ENCODE measurements at regions not wholly inside any gene's neighbourhood (a gene's known extent, or its start where the extent isn't known, plus 50 kb on each side); places are given as distances from the start of the nearest gene placed in this dataset.

DNA sequence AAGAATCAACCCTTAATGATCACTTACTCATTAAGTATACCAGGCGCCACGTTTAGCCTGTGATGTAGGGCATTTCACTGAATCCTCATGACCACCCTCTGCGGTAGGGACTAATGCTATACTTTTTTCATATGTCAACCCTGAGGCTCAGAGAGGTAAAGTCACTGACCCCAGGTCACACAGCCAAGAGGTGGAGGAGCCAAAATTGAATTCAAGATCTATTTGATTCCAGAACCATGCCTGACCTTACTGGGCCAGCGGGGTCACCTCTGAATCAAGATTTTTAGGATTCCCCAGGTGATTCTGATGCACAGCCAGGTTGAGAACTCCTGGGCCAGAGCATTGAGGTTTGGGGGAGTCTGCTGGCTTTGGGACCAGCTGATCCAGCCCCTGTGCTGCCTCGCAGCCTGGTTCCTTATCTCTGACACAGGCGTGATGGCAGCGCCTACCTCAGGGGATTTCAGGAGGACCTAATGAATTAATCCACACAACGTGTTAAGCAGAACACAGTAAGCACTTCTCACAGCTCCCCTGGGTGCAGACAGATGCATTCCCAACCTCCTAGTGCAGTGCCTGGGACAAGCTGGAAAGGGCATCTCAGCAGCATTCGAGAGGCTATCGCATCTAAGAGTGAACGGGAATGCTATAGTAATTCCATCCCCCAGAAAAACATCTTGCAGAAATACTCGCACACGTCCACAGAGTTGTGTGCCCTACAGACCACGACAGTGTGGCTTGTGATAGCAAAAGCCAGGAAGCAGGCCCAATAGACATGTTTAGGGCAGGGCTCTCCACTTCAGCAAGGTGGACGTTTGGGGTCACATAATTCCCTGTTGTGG, 101.4 kb upstream of the PTPN1 start:
- TF ChIP-seq, protein P1, sequence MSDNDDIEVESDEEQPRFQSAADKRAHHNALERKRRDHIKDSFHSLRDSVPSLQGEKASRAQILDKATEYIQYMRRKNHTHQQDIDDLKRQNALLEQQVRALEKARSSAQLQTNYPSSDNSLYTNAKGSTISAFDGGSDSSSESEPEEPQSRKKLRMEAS (CRISPR knock-in tag; IDR thresholded peaks at IDR 0.05), result no peak
- TF ChIP-seq SRF (CRISPR knock-in tag; IDR thresholded peaks at IDR 0.05), result no peak
- TF ChIP-seq, protein P2, sequence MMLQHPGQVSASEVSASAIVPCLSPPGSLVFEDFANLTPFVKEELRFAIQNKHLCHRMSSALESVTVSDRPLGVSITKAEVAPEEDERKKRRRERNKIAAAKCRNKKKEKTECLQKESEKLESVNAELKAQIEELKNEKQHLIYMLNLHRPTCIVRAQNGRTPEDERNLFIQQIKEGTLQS (IDR thresholded peaks at IDR 0.05), result no peak
- TF ChIP-seq, protein P2 (CRISPR knock-in tag; conservative IDR thresholded peaks at IDR 0.05), result no peak
- no peak for TF ChIP-seq SIN3A (IDR thresholded peaks at IDR 0.05; ENCODE audit: borderline replicate concordance in 2 of 2, control insufficient read depth in 1 of 2, low read depth in 2 of 2, low read length in 2 of 2)
- TF ChIP-seq, protein P3, sequence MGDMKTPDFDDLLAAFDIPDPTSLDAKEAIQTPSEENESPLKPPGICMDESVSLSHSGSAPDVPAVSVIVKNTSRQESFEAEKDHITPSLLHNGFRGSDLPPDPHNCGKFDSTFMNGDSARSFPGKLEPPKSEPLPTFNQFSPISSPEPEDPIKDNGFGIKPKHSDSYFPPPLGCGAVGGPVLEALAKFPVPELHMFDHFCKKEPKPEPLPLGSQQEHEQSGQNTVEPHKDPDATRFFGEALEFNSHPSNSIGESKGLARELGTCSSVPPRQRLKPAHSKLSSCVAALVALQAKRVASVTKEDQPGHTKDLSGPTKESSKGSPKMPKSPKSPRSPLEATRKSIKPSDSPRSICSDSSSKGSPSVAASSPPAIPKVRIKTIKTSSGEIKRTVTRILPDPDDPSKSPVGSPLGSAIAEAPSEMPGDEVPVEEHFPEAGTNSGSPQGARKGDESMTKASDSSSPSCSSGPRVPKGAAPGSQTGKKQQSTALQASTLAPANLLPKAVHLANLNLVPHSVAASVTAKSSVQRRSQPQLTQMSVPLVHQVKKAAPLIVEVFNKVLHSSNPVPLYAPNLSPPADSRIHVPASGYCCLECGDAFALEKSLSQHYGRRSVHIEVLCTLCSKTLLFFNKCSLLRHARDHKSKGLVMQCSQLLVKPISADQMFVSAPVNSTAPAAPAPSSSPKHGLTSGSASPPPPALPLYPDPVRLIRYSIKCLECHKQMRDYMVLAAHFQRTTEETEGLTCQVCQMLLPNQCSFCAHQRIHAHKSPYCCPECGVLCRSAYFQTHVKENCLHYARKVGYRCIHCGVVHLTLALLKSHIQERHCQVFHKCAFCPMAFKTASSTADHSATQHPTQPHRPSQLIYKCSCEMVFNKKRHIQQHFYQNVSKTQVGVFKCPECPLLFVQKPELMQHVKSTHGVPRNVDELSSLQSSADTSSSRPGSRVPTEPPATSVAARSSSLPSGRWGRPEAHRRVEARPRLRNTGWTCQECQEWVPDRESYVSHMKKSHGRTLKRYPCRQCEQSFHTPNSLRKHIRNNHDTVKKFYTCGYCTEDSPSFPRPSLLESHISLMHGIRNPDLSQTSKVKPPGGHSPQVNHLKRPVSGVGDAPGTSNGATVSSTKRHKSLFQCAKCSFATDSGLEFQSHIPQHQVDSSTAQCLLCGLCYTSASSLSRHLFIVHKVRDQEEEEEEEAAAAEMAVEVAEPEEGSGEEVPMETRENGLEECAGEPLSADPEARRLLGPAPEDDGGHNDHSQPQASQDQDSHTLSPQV (IDR thresholded peaks at IDR 0.05), result no peak
- TF ChIP-seq, protein P4, sequence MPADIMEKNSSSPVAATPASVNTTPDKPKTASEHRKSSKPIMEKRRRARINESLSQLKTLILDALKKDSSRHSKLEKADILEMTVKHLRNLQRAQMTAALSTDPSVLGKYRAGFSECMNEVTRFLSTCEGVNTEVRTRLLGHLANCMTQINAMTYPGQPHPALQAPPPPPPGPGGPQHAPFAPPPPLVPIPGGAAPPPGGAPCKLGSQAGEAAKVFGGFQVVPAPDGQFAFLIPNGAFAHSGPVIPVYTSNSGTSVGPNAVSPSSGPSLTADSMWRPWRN (IDR thresholded peaks at IDR 0.05; ENCODE audit: low read depth), result no peak
- TF ChIP-seq, protein P5, sequence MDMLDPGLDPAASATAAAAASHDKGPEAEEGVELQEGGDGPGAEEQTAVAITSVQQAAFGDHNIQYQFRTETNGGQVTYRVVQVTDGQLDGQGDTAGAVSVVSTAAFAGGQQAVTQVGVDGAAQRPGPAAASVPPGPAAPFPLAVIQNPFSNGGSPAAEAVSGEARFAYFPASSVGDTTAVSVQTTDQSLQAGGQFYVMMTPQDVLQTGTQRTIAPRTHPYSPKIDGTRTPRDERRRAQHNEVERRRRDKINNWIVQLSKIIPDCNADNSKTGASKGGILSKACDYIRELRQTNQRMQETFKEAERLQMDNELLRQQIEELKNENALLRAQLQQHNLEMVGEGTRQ (CRISPR knock-in tag; IDR thresholded peaks at IDR 0.05), result no peak
- no peak for TF ChIP-seq RAD51 (IDR thresholded peaks at IDR 0.05; ENCODE audit: borderline replicate concordance, low read depth)
- TF ChIP-seq RAD21 (CRISPR knock-in tag; conservative IDR thresholded peaks at IDR 0.05 in 1 of 2, IDR thresholded peaks at IDR 0.05 in 1 of 2), result no peak
- no peak for TF ChIP-seq ESRRA (IDR thresholded peaks at IDR 0.05; ENCODE audit: borderline replicate concordance, low read depth)
- TF ChIP-seq, protein P6, sequence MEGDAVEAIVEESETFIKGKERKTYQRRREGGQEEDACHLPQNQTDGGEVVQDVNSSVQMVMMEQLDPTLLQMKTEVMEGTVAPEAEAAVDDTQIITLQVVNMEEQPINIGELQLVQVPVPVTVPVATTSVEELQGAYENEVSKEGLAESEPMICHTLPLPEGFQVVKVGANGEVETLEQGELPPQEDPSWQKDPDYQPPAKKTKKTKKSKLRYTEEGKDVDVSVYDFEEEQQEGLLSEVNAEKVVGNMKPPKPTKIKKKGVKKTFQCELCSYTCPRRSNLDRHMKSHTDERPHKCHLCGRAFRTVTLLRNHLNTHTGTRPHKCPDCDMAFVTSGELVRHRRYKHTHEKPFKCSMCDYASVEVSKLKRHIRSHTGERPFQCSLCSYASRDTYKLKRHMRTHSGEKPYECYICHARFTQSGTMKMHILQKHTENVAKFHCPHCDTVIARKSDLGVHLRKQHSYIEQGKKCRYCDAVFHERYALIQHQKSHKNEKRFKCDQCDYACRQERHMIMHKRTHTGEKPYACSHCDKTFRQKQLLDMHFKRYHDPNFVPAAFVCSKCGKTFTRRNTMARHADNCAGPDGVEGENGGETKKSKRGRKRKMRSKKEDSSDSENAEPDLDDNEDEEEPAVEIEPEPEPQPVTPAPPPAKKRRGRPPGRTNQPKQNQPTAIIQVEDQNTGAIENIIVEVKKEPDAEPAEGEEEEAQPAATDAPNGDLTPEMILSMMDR (IDR thresholded peaks at IDR 0.05 in 2 of 3, conservative IDR thresholded peaks at IDR 0.05 in 1 of 3; ENCODE audit: insufficient read depth in 2 of 3, low read depth in 1 of 3, low read length in 3 of 3), result no peak
- TF ChIP-seq EZH2 (IDR thresholded peaks at IDR 0.05; ENCODE audit: borderline replicate concordance, low read depth, low read length), result no peak
- no peak for TF ChIP-seq COPS2 (conservative IDR thresholded peaks at IDR 0.05)
- no peak for TF ChIP-seq POLR2B (IDR thresholded peaks at IDR 0.05; ENCODE audit: low read depth, partially characterized antibody)

Data from K562 (cell line).